HG03097 (cell line): ENCODE measurements at regions not wholly inside any gene's neighbourhood (a gene's known extent, or its start where the extent isn't known, plus 50 kb on each side); places are given as distances from the start of the nearest gene placed in this dataset.
"Not testable (repeated sequence)": the region's sequence is repeated elsewhere in the genome, so short reads cannot be mapped to it uniquely, and the experiment has no call there.

Experiments used
- ATAC-seq: cut with Tn5 transposase; IDR thresholded peaks from one replicate; pipeline ENCODE4 v1.9.1; 2021; ENCODE audit not compliant: unreplicated experiment, low FRiP score

GRCh38 chr2:111522231-111522768 lies 361.7 kb downstream of the ANAPC1 start:
- ATAC-seq, result no peak

DNA sequence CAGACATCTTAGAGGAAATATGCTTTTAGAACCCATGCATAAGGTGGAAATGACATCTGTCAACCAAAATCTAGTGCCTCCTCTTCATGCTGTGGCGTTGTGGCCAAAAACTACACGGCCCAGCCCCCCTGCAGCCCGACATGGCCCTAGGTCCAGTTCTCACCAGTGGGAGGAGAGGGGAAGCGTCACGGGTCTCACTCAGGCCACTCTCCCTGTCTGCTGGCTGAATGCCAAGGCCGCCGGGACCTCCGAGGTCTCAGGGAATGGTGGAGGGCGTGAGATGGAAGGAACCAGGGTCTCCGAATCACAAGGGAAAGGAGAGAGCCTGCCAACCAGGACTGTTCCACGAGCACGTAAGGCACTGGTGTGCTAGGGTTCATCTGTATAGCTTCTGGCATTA lies 361.0 kb downstream of the ANAPC1 start:
- ATAC-seq, result no peak

DNA sequence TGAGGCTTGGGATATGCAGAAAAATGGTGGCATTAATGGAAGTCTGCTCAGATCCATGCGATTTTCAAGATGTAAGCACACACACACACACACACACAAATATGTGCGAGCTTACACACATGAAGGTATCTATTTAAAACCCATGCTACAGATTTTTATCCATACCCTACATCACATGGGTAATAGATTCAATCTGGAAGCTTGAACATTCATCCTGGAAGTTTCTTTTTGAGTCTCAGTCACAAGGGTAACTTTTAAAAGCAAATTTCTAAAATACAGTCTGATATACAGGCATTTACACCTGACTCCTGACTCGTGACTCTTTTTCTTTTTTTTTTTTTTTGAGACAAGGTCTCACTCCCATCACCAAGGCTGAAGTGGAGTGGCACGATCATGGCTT lies 359.0 kb downstream of the ANAPC1 start:
- ATAC-seq, result not testable (repeated sequence)

GRCh38 chr2:111526041-111526639 lies 357.9 kb downstream of the ANAPC1 start:
- ATAC-seq, result not testable (repeated sequence)

DNA sequence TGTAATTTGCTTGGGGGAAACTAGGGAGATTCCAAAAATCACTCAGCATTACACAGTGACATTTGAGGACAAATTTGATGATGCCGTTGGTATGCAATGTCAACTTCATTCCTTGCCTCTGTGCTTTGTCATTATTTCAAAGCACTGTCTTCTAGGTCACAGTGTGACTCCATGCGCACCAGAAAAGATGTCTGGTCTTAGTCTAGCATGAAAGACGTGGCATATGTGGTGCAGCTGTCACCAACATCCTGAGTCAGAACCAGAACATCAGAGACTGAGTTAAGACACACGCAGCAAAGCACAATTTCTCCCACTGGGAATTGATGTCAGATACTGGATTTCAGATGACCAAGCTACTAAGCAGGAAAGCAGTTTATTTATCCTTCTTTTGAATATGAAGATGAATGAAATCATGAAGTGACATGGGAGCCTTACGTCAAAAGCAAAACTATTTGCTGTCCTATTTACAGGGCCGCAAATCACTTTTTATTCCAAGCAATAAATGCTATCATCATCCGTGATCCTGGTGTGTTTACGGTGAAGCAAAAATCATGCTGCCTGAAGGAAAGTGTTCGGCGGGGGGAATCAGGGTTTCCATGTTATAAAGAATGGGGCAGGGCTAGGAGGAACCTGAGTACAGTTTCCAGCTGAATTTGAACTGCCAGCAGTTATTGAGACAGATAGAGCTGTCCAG lies 356.1 kb downstream of the ANAPC1 start:
- not testable (repeated sequence) for ATAC-seq

GRCh38 chr2:111529022-111529421 lies 355.0 kb downstream of the ANAPC1 start:
- ATAC-seq, result not testable (repeated sequence)

DNA sequence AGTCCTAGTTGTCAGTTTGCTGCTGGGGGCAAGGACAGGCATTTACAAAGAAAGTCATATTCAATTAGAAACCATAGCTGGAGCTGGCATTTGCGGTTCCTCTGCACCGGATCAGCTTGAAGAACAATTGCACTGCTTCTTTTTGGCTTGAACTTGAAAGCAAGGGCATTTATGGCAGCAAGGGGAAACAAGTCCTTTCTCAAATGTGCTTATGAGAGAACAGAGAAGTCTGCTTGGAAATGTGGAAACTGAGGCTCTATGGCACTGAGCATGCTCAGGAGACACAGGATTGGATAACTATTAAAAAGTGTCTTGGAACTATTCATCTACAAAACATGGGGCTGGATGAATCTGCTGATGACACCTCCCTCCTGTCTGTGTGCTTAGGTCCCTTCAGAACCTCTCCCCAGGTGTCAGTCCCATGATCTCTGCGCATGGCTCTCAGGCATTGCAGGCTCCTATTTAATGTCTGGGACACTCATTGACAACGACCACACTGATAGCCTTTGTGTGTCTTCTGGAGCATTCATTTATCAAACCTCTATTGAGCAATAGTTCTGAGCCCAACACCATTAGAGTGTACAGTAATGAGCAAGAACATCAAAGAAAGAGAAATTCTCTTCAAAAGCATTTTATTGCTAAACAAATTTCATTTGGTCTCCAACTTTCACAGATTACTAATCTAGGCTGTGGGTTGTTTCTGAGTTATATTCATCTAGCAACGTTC lies 353.6 kb downstream of the ANAPC1 start:
- not testable (repeated sequence) for ATAC-seq

GRCh38 chr2:111532682-111533556 lies 351.1 kb downstream of the ANAPC1 start:
- ATAC-seq, result not testable (repeated sequence)

DNA sequence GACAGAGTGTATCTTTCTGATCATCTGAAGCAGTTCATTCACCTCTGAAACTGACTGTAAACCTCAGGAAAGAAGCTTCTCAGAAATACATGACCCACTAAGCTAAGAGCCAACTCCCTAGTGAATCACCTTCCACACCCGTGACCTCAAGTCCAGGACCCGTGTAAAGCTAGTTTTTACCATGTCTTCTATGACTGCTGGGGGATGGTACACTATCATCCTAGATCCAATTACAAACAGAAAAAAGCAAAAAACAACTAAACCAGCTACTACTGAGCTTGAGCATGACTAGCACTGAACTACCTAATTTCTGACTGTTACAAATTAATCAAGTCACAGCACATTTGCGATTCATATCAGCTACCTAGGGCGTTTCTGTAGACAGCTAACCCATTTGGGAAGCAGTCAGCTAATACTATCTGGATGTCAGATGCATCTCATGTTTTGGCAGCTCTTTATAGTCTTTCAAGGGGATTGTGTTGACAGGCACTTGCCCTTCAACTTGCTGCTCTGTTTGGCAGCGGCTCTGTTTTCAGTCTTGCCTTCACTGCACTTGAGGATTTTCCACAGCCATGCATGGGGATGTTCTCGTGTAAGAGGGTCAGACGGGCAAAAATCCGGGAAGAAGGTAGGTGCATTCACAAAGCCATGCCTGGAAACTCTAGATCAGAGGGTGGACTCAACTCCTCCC lies 350.3 kb downstream of the ANAPC1 start:
- ATAC-seq, result not testable (repeated sequence)

- ATAC-seq, result no peak
Measured at GRCh38 chr2:111534910-111535352, 349.1 kb downstream of the ANAPC1 start.

GRCh38 chr2:111535404-111535803 lies 348.6 kb downstream of the ANAPC1 start:
- ATAC-seq, result no peak

DNA sequence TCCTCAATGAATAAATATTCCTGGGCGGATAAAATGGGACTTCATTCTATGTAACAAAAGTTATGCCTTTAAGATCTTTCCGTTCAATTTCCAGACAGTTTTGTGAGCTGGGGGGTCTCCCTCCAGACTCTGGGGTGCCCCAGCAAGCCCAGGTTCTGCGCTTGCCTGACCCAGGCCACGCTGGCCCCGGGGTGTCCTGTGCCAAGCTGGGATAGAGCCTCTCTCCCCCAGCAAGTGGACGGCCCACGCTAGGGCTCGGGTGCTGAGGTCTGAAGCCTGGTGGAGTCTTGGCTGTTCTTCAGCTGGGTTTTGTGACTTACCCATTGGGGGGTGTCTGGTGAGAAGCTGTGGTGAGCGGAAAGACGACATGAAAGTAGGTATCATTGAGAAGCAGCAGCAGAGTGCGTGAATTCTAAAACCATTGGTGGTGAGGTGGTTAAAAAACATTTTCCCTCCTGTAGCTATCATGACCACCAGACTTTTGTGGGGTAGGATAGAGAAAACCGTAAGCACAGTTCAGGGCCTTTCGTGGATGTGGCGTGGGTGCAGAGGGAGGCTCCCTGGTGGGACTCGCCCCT lies 346.8 kb downstream of the ANAPC1 start:
- no peak for ATAC-seq

- not testable (repeated sequence) for ATAC-seq
Measured at GRCh38 chr2:111539991-111540390, 344.0 kb downstream of the ANAPC1 start.

- ATAC-seq, result not testable (repeated sequence)
Measured at GRCh38 chr2:111542120-111542774, 341.7 kb downstream of the ANAPC1 start.

DNA sequence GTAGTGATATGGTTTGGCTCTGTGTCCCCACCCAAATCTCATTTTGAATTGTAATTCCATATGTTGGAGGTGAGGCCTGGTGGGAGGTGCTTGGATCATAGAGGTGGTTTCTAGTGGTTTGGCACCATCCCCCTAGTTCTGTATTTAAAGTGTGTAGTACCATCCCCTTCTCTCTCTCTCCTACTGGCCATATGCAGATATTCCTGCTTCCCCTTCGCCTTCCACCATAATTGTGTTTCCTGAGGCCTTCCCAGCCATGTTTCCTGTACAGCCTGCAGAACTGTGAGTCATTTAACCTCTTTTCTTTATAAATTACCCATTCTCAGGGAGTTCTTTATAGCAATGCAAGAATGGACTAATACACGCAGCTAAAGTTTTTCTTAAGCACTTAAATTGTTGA lies 340.0 kb downstream of the ANAPC1 start:
- not testable (repeated sequence) for ATAC-seq

GRCh38 chr2:111545723-111546431 lies 338.1 kb downstream of the ANAPC1 start:
- ATAC-seq, result not testable (repeated sequence)

GRCh38 chr2:111546578-111546977 lies 337.4 kb downstream of the ANAPC1 start:
- ATAC-seq, result not testable (repeated sequence)

GRCh38 chr2:111549174-111549573 lies 334.8 kb downstream of the ANAPC1 start:
- not testable (repeated sequence) for ATAC-seq
